H9 (cell line): ENCODE measurements at regions not wholly inside any gene's neighbourhood (a gene's known extent, or its start where the extent isn't known, plus 50 kb on each side); places are given as distances from the start of the nearest gene placed in this dataset.

Source experiments
- DNase-seq: peaks from one replicate; pipeline ENCODE4 v3.0.0-alpha.2; 2017
- H2AFZ ChIP-seq: one replicate; pipeline ENCODE4 v1.6.1; 2013; ENCODE audit warnings: mild to moderate bottlenecking, low read length, control low read depth, moderate library complexity
- H2AK5ac ChIP-seq: 2 replicates; pipeline ENCODE4 v1.6.1; 2013; ENCODE audit warnings: low read length, control low read depth, mixed read lengths; ENCODE audit not compliant: insufficient read length
- H2BK120ac ChIP-seq: one replicate; pipeline ENCODE4 v1.6.1; 2013; ENCODE audit warnings: low read depth, mild to moderate bottlenecking, low read length, control low read depth, inconsistent platforms; ENCODE audit not compliant: poor library complexity, severe bottlenecking
- H2BK12ac ChIP-seq: 2 replicates; pipeline ENCODE4 v1.6.1; 2013; ENCODE audit warnings: low read length, control low read depth, mixed read lengths, low read depth; ENCODE audit not compliant: insufficient read length
- H2BK15ac ChIP-seq: 2 replicates; pipeline ENCODE4 v1.6.1; 2013; ENCODE audit warnings: low read depth, low read length, control low read depth
- H2BK20ac ChIP-seq: one replicate; pipeline ENCODE4 v1.6.1; 2013; ENCODE audit warnings: low read depth, mild to moderate bottlenecking, low read length, control low read depth, inconsistent platforms; ENCODE audit not compliant: poor library complexity, severe bottlenecking
- H2BK5ac ChIP-seq: 2 replicates; pipeline ENCODE4 v1.6.1; 2013; ENCODE audit warnings: low read length, control low read depth, mixed read lengths; ENCODE audit not compliant: insufficient read length
- H3K14ac ChIP-seq: 2 replicates; pipeline ENCODE4 v1.6.1; 2013; ENCODE audit warnings: low read length, control low read depth; ENCODE audit not compliant: insufficient read depth
- H3K18ac ChIP-seq: 2 replicates; pipeline ENCODE4 v1.6.1; 2013; ENCODE audit warnings: low read depth, mild to moderate bottlenecking, mixed read lengths, low read length, control low read depth; ENCODE audit not compliant: insufficient read length
- H3K23ac ChIP-seq: 2 replicates; pipeline ENCODE4 v1.6.1; 2013; ENCODE audit warnings: low read length, control low read depth, mixed read lengths, low read depth; ENCODE audit not compliant: insufficient read length
- H3K23me2 ChIP-seq: 2 replicates; pipeline ENCODE4 v1.6.1; 2013; ENCODE audit warnings: low read depth, mild to moderate bottlenecking, mixed read lengths, low read length, control low read depth; ENCODE audit not compliant: insufficient read length, poor library complexity, severe bottlenecking
- H3K27ac ChIP-seq: 2 replicates; pipeline ENCODE4 v1.5.1; 2013; ENCODE audit warnings: low read length, control low read depth, mixed read lengths, low read depth; ENCODE audit not compliant: insufficient read length
- H3K27me3 ChIP-seq: 2 replicates; pipeline ENCODE4 v1.6.1; 2013; ENCODE audit warnings: low read length, control low read depth, inconsistent platforms; ENCODE audit not compliant: insufficient read depth
- H3K4ac ChIP-seq: 2 replicates; pipeline ENCODE4 v1.6.1; 2013; ENCODE audit warnings: low read depth, mild to moderate bottlenecking, control low read depth, inconsistent platforms, low read length, moderate library complexity
- H3K4me1 ChIP-seq: 2 replicates; pipeline ENCODE4 v1.6.1; 2013; ENCODE audit warnings: low read length, control low read depth, inconsistent platforms; ENCODE audit not compliant: insufficient read depth
- H3K4me2 ChIP-seq: 2 replicates; pipeline ENCODE4 v1.6.1; 2013; ENCODE audit warnings: low read length, control low read depth, mixed read lengths; ENCODE audit not compliant: insufficient read length, insufficient read depth
- H3K56ac ChIP-seq: 2 replicates; pipeline ENCODE4 v1.6.1; 2013; ENCODE audit warnings: low read depth, mild to moderate bottlenecking, mixed read lengths, low read length, control low read depth; ENCODE audit not compliant: insufficient read length
- H3K79me1 ChIP-seq: 2 replicates; pipeline ENCODE4 v1.6.1; 2013; ENCODE audit warnings: low read depth, mild to moderate bottlenecking, moderate library complexity, low read length, control low read depth, inconsistent platforms; ENCODE audit not compliant: insufficient read depth, poor library complexity, severe bottlenecking
- H3K79me2 ChIP-seq: 2 replicates; pipeline ENCODE4 v1.6.1; 2013; ENCODE audit warnings: low read length, control low read depth, inconsistent platforms; ENCODE audit not compliant: insufficient read depth
- H3K9ac ChIP-seq: 2 replicates; pipeline ENCODE4 v1.6.1; 2013; ENCODE audit warnings: low read length, control low read depth, mixed read lengths; ENCODE audit not compliant: insufficient read length; ENCODE audit errors: extremely low read depth
- H3K9me3 ChIP-seq: one replicate; pipeline ENCODE4 v1.6.1; 2013; ENCODE audit warnings: low read depth, low read length, inconsistent platforms; ENCODE audit not compliant: control insufficient read depth
- H3T11ph ChIP-seq: one replicate; pipeline ENCODE4 v1.6.1; 2013; ENCODE audit warnings: mild to moderate bottlenecking, low read length, control low read depth, inconsistent platforms
- H4K20me1 ChIP-seq: one replicate; pipeline ENCODE4 v1.6.1; 2013; ENCODE audit not compliant: control insufficient read depth, insufficient read length, insufficient read depth
- H4K5ac ChIP-seq: 2 replicates; pipeline ENCODE4 v1.6.1; 2013; ENCODE audit warnings: low read depth, mild to moderate bottlenecking, mixed read lengths, low read length, control low read depth; ENCODE audit not compliant: insufficient read length
- H4K8ac ChIP-seq: replicated peaks from 2 replicates; pipeline ENCODE4 v1.6.1; 2013; ENCODE audit warnings: low read length, control low read depth, mixed read lengths, low read depth; ENCODE audit not compliant: insufficient read length
- H4K91ac ChIP-seq: 2 replicates; pipeline ENCODE4 v1.6.1; 2013; ENCODE audit warnings: low read depth, mild to moderate bottlenecking, moderate library complexity, mixed read lengths, low read length, control low read depth; ENCODE audit not compliant: insufficient read length
- H3K27ac Mint-ChIP-seq, 3 experiments: 2 replicates in 2 of 3; 3 replicates in 1 of 3; pipeline ENCODE4 v1.8.0; 2020 to 2021; ENCODE audit warnings: mixed read lengths in 3 of 3, mild to moderate bottlenecking in 1 of 3, moderate library complexity in 1 of 3
- H3K27me3 Mint-ChIP-seq: 2 replicates; pipeline ENCODE4 v1.8.0; 2021; ENCODE audit warnings: low read depth, mild to moderate bottlenecking, moderate library complexity, mixed read lengths
- H3K36me3 Mint-ChIP-seq, 3 experiments: 2 replicates in 2 of 3; 3 replicates in 1 of 3; pipeline ENCODE4 v1.8.0; 2020 to 2021; ENCODE audit warnings: low read depth in 3 of 3, mixed read lengths in 3 of 3; ENCODE audit not compliant: insufficient read depth in 1 of 3
- H3K4me1 Mint-ChIP-seq, 2 experiments: 2 replicates each; pipeline ENCODE4 v1.8.0; 2020; ENCODE audit warnings: mixed read lengths in 2 of 2
- H3K4me3 Mint-ChIP-seq, 2 experiments: 2 replicates in 1 of 2; 3 replicates in 1 of 2; pipeline ENCODE4 v1.8.0; 2020 to 2021; ENCODE audit warnings: mild to moderate bottlenecking in 2 of 2, mixed read lengths in 2 of 2, moderate library complexity in 1 of 2
- H3K9me3 Mint-ChIP-seq, 2 experiments: 2 replicates in 1 of 2; 3 replicates in 1 of 2; pipeline ENCODE4 v1.8.0; 2020; ENCODE audit warnings: mild to moderate bottlenecking in 2 of 2, mixed read lengths in 2 of 2, moderate library complexity in 1 of 2
- TF ChIP-seq, protein P1 (sequence below): fragments of 200-600 bp; sonication (generic); conservative IDR thresholded peaks from 3 replicates; pipeline ENCODE4 v1.8.0; 2021; ENCODE audit warnings: antibody characterized with exemption, mild to moderate bottlenecking

DNA sequence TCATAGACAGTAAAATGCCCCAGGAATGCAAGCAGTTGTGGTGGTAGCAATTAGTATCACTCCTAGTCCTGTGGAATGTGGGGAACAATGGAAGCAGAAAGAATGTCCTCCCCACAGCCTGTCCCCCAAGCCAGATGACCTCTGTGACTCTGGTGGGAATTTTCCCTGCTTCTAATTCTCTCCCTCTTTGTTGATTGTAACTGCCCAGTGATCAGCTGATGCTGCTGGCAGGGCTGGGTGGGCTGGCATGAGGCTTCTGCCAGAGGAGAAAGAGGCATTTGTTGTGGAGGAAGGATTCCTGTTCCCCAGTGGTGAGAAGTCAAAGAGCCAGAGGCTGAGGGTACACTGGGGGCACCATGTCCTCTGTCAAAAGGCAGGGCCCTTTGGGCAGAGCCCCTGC is 116.7 kb upstream of the NCAM1 start:
- Histone ChIP-seq H4K91ac (no peak overlapping the region), H4K5ac (no peak overlapping the region), H3K79me2 (no peaks in the 10 kb centered on the region), H3T11ph (no peak overlapping the region), H2BK15ac (no peak overlapping the region), H3K23ac (no peak overlapping the region), H3K4me1 (no peaks in the 10 kb centered on the region), H3K18ac (no peak overlapping the region), H2AFZ (no peak overlapping the region), H2BK12ac (no peak overlapping the region), H3K9ac (no peak overlapping the region), H2AK5ac (no peak overlapping the region), H2BK120ac (no peak overlapping the region), H2BK5ac (no peak overlapping the region), H3K79me1 (no peaks in the 10 kb centered on the region), H3K27me3 (no peaks in the 10 kb centered on the region), H3K27ac (no peak overlapping the region), H3K56ac (no peak overlapping the region), H3K9me3 (no peaks in the 10 kb centered on the region), H3K4me2 (no peak overlapping the region), H2BK20ac (no peak overlapping the region), H3K23me2 (no peaks in the 10 kb centered on the region), H4K20me1 (no peaks in the 10 kb centered on the region), H3K4ac (no peak overlapping the region), H3K14ac (no peak overlapping the region), H4K8ac (no peak overlapping the region)
- TF ChIP-seq, protein P1, sequence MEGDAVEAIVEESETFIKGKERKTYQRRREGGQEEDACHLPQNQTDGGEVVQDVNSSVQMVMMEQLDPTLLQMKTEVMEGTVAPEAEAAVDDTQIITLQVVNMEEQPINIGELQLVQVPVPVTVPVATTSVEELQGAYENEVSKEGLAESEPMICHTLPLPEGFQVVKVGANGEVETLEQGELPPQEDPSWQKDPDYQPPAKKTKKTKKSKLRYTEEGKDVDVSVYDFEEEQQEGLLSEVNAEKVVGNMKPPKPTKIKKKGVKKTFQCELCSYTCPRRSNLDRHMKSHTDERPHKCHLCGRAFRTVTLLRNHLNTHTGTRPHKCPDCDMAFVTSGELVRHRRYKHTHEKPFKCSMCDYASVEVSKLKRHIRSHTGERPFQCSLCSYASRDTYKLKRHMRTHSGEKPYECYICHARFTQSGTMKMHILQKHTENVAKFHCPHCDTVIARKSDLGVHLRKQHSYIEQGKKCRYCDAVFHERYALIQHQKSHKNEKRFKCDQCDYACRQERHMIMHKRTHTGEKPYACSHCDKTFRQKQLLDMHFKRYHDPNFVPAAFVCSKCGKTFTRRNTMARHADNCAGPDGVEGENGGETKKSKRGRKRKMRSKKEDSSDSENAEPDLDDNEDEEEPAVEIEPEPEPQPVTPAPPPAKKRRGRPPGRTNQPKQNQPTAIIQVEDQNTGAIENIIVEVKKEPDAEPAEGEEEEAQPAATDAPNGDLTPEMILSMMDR, result no peak
- Mint-ChIP-seq H3K9me3 (no peaks in the 10 kb centered on the region), H3K27me3 (no peaks in the 10 kb centered on the region; the same call in 1 of the 2 replicates), H3K4me3 (no peak overlapping the region), H3K4me1 (no peaks in the 10 kb centered on the region), H3K36me3 (no peaks in the 10 kb centered on the region; a peak in 1 of 7 replicates), H3K27ac (no peak overlapping the region)
- DNase-seq, result no peak
